ENCODE measurements at regions not wholly inside any gene's neighbourhood (a gene's known extent, or its start where the extent isn't known, plus 50 kb on each side); places are given as distances from the start of the nearest gene placed in this dataset.

GRCh38 chr18:75790111-75790510 is 362.6 kb upstream of the SMIM21 start:
- DNase-seq: no peak

GRCh38 chr18:75785834-75786233 is 358.3 kb upstream of the SMIM21 start:
- DNase-seq: no peak

- DNase-seq: peak; percentile 74
Measured at GRCh38 chr18:75785206-75785605, 357.7 kb upstream of the SMIM21 start.

- peak; percentile 18 for DNase-seq
Measured at GRCh38 chr18:75784390-75784789, 356.9 kb upstream of the SMIM21 start.

GRCh38 chr18:75783566-75784281 is 356.2 kb upstream of the SMIM21 start:
- peak; percentile 3 for DNase-seq

- no peak for DNase-seq
Measured at GRCh38 chr18:75782826-75783225, 355.3 kb upstream of the SMIM21 start.

GRCh38 chr18:75782204-75782603 is 354.7 kb upstream of the SMIM21 start:
- no peak for DNase-seq

- no peak for DNase-seq
Measured at GRCh38 chr18:75779910-75780309, 352.4 kb upstream of the SMIM21 start.

GRCh38 chr18:75779450-75779849 is 351.9 kb upstream of the SMIM21 start:
- no peak for DNase-seq

- DNase-seq: no peak
Measured at GRCh38 chr18:75777630-75778029, 350.1 kb upstream of the SMIM21 start.

GRCh38 chr18:75775121-75775520 is 347.6 kb upstream of the SMIM21 start:
- no peak for DNase-seq

GRCh38 chr18:75773618-75774017 is 346.1 kb upstream of the SMIM21 start:
- no peak for DNase-seq

- DNase-seq: no peak
Measured at GRCh38 chr18:75762758-75763157, 335.3 kb upstream of the SMIM21 start.

GRCh38 chr18:75760208-75760607 is 332.7 kb upstream of the SMIM21 start:
- no peak for DNase-seq

- no peak for DNase-seq
Measured at GRCh38 chr18:75757951-75758350, 330.4 kb upstream of the SMIM21 start.

- no peak for DNase-seq
Measured at GRCh38 chr18:75754433-75754832, 326.9 kb upstream of the SMIM21 start.

- DNase-seq: no peak
Measured at GRCh38 chr18:75753753-75754152, 326.2 kb upstream of the SMIM21 start.

GRCh38 chr18:75752740-75753263 is 325.3 kb upstream of the SMIM21 start:
- no peak for DNase-seq

- no peak for DNase-seq
Measured at GRCh38 chr18:75745147-75745546, 317.6 kb upstream of the SMIM21 start.

- DNase-seq: no peak
Measured at GRCh38 chr18:75742516-75742915, 315.0 kb upstream of the SMIM21 start.

- no peak for DNase-seq
Measured at GRCh38 chr18:75739682-75740081, 312.2 kb upstream of the SMIM21 start.

- no peak for DNase-seq
Measured at GRCh38 chr18:75735291-75735690, 307.8 kb upstream of the SMIM21 start.

GRCh38 chr18:75730249-75730648 is 302.7 kb upstream of the SMIM21 start:
- DNase-seq: no peak

- DNase-seq: no peak
Measured at GRCh38 chr18:75728621-75729020, 301.1 kb upstream of the SMIM21 start.

GRCh38 chr18:75727456-75727855 is 300.0 kb upstream of the SMIM21 start:
- peak; percentile 19 for DNase-seq

Data from NCI-H526 treated with DMSO at 0.1 percent for 48 hours (cell line).